Hematopoietic multipotent progenitor cell treated with erythropoietin and hydrocortisone succinate and interleukin-3 and kit ligand, for 15 days (in vitro differentiated cells): ENCODE measurements at regions not wholly inside any gene's neighbourhood (a gene's known extent, or its start where the extent isn't known, plus 50 kb on each side); places are given as distances from the start of the nearest gene placed in this dataset.
"Not testable (repeated sequence)": the region's sequence is repeated elsewhere in the genome, so short reads cannot be mapped to it uniquely, and the experiment has no call there.

Experiments
- DNase-seq: peaks from one replicate; pipeline ENCODE4 v3.0.0-alpha.2; 2015; ENCODE audit warnings: low spot score

DNA sequence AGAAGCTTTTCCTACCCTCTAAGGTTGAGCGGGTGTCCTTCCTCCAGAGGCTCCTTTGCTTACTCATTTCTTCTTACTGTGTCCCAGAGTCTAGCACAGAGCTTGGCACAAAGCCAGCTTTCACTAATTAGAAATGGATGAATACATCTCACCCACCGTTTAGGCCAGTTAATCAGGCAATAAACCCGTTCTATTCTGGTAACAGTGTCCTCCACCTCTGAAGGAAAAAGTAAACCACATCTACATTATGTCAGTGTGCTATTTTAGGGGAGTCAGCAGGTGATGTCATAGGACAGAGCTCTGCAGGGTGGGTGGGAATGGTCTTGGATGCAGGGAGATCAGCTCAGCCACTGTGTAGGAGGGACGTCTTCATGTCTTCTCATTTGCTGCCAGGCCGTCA lies 109.2 kb downstream of the OSTF1 start:
- DNase-seq = no peak

GRCh38 chr9:75198436-75198835 lies 110.1 kb downstream of the OSTF1 start:
- no peak for DNase-seq

DNA sequence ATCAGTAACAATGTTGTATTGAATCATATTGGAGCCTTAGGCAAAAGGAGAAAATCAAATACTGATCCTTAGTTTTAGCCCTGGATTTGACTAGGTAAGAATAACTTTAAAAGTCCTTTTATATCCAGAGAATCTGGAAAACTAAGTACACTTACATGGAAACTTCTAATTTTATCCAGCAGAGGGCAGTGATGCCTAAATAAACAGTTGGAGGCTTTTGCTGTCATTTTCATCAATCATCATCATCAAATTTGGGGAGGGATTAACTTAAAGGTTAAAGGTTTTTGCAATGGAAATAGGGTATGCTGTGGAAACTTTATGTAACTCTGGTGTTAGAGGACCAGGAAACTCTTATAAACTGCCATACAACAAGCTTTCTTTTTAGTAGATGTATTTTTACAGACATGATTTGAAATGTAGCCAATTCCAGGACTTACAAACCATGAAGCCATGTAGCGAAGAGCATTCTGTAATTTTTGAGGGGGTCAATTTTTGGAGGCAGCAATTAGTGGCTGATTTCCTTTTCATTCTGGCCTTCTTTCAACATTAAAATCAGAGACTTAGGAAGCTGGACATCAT lies 112.7 kb downstream of the OSTF1 start:
- DNase-seq = peak; percentile 46

GRCh38 chr9:75201480-75202209 lies 113.3 kb downstream of the OSTF1 start:
- DNase-seq = no peak

- DNase-seq = not testable (repeated sequence)
Observed at GRCh38 chr9:75207997-75208396, 119.7 kb downstream of the OSTF1 start.

- DNase-seq = no peak
Observed at GRCh38 chr9:75210215-75210614, 121.9 kb downstream of the OSTF1 start.

GRCh38 chr9:75213765-75214164 lies 125.5 kb downstream of the OSTF1 start:
- DNase-seq = no peak

- DNase-seq = no peak
Observed at GRCh38 chr9:75226403-75227139, 138.3 kb downstream of the OSTF1 start.

GRCh38 chr9:75228893-75229292 lies 140.6 kb downstream of the OSTF1 start:
- no peak for DNase-seq

DNA sequence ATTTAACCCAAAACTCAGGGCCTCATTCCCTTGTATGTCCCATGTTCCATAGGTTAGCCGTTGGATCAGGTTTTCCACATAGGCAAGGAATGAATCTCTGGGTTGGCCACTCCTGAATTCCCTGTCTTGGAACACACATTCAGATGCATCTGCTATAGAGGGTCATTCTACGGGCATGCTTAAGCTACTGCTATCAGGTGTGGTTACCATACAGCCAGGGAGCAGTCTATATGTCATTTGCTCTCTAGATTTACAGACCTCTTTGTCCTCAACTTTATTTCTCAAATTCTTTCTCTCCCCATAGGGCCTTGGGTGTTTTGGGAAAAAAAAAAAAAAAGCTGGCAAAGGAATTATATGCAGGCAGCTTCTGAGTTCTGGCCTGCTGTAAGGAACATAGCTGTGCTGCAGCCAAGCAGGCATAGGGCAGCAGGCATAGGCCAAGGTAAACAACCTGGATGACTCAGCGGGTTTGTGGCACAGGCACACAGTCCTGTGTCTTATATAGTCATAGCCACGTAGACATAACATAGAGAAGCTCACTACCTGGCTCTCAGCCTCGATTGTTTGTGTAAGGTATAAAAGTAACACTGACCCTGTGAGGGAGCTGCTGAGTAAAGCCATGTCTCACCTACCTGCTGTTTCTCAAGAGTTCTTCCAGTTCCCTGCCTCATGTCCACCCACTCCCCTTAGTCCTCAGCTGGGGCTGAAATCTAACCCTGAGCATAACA lies 141.5 kb downstream of the OSTF1 start:
- DNase-seq = no peak

- no peak for DNase-seq
Observed at GRCh38 chr9:75230469-75230868, 142.2 kb downstream of the OSTF1 start.

GRCh38 chr9:75231167-75231566 lies 142.9 kb downstream of the OSTF1 start:
- DNase-seq = no peak

- DNase-seq = no peak
Observed at GRCh38 chr9:75233011-75233410, 144.7 kb downstream of the OSTF1 start.

GRCh38 chr9:75235632-75236031 lies 147.3 kb downstream of the OSTF1 start:
- DNase-seq = no peak

- DNase-seq = peak; percentile 37
Observed at GRCh38 chr9:75238311-75238976, 150.1 kb downstream of the OSTF1 start.

- no peak for DNase-seq
Observed at GRCh38 chr9:75239176-75239575, 150.9 kb downstream of the OSTF1 start.

- no peak for DNase-seq
Observed at GRCh38 chr9:75242426-75242825, 154.1 kb downstream of the OSTF1 start.

DNA sequence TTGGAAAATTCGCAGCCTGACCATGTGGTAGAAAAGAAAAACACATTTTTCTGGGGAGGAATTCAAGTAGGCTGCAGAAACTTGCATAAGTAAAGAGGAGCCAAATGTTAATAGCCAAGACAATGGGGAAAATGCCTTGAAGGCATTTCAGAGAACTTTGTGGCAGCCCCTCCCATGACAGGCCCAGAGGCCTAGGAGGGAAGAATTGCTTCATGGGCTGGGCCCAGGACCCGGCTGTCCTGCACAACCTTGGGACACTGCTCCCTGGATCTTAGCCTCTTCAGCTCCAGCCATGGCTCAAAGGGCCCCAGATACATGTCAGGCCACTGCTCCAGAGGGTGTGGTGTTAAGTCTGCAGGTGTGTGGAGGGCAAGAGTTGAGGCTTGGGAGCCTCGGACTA lies 158.6 kb downstream of the OSTF1 start:
- no peak for DNase-seq

- peak; percentile 55 for DNase-seq
Observed at GRCh38 chr9:75265525-75265972, 177.2 kb downstream of the OSTF1 start.

DNA sequence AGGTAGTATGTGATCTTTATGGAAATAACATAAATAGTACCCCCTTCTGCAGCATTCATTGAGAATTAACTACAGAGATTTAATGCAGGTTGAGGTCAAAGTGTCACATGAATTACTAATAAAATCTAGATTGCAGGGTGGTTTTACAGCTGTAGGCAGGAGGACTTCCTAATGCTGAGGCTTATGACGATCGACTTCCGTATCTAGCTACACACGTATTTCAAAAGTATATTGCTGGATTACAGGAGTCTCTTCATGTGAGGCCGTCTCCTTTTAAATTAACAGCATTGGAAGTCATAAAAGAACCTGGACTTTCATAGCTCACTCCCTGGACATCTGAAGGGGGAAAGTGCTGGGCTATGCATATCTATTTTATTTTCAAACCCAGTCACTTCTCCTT lies 180.9 kb downstream of the OSTF1 start:
- DNase-seq = no peak

DNA sequence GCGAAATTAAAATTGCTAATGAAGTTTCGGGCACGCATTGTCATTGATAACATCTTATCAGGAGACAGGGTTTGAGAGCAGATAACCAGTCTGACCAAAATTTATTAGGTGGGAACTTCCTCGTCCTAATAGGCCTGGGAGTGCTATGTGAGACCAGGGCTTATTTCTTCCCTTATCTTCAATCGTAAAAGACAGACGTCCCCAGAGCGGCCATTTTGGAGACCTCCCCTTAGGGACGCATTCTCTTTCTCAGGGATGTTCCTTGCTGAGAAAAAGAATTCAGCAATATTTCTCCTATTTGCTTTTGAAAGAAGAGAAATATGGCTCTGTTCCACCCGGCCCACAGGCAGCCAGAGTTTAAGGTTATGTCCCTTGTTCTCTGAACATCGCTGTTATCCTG lies 184.7 kb downstream of the OSTF1 start:
- DNase-seq = not testable (repeated sequence)

DNA sequence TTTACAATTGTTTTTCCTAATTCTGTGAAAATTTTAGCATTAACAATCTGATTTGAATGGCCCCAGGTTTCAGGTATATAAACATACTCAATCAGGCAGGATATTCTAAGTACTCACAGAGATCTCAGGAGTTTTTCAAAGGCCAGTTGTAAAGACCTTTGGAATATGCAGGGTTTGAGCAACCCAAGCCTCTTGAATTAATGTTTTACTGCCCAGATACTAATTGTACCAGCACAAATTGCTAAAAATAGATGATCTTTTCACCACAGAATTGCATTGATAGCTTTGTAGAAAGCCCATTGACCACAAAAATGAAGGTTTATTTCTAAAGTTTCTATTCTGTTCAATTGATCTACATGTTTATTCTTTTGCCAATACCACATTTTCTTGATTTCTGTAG lies 186.5 kb downstream of the OSTF1 start:
- DNase-seq = no peak
